Glutamatergic neuron (in vitro differentiated cells): ENCODE measurements at regions not wholly inside any gene's neighbourhood (a gene's known extent, or its start where the extent isn't known, plus 50 kb on each side); places are given as distances from the start of the nearest gene placed in this dataset.

Experiments
- DNase-seq: peaks from one replicate; pipeline ENCODE4 v3.0.0; 2022
- H3K27ac Mint-ChIP-seq: one replicate; pipeline ENCODE4 v1.8.0; 2020; ENCODE audit warnings: mild to moderate bottlenecking, mixed read lengths, inconsistent platforms; ENCODE audit not compliant: unreplicated experiment
- H3K27me3 Mint-ChIP-seq: one replicate; pipeline ENCODE4 v1.8.0; 2020; ENCODE audit warnings: mild to moderate bottlenecking, moderate library complexity, mixed read lengths, inconsistent platforms; ENCODE audit not compliant: unreplicated experiment
- H3K36me3 Mint-ChIP-seq: one replicate; pipeline ENCODE4 v1.8.0; 2020; ENCODE audit warnings: mild to moderate bottlenecking, mixed read lengths, inconsistent platforms; ENCODE audit not compliant: unreplicated experiment
- H3K4me1 Mint-ChIP-seq: one replicate; pipeline ENCODE4 v1.8.0; 2020; ENCODE audit warnings: mild to moderate bottlenecking, low read depth, mixed read lengths, inconsistent platforms; ENCODE audit not compliant: unreplicated experiment
- H3K4me3 Mint-ChIP-seq: one replicate; pipeline ENCODE4 v1.8.0; 2020; ENCODE audit warnings: mild to moderate bottlenecking, mixed read lengths, inconsistent platforms; ENCODE audit not compliant: unreplicated experiment
- H3K9me3 Mint-ChIP-seq: one replicate; pipeline ENCODE4 v1.8.0; 2020; ENCODE audit warnings: mild to moderate bottlenecking, moderate library complexity, mixed read lengths, inconsistent platforms; ENCODE audit not compliant: unreplicated experiment
- CTCF ChIP-seq: fragments of 200-600 bp; sonication (generic); IDR thresholded peaks from one replicate; pipeline ENCODE4 v1.5.0; 2021; ENCODE audit not compliant: partially characterized antibody, unreplicated experiment

DNA sequence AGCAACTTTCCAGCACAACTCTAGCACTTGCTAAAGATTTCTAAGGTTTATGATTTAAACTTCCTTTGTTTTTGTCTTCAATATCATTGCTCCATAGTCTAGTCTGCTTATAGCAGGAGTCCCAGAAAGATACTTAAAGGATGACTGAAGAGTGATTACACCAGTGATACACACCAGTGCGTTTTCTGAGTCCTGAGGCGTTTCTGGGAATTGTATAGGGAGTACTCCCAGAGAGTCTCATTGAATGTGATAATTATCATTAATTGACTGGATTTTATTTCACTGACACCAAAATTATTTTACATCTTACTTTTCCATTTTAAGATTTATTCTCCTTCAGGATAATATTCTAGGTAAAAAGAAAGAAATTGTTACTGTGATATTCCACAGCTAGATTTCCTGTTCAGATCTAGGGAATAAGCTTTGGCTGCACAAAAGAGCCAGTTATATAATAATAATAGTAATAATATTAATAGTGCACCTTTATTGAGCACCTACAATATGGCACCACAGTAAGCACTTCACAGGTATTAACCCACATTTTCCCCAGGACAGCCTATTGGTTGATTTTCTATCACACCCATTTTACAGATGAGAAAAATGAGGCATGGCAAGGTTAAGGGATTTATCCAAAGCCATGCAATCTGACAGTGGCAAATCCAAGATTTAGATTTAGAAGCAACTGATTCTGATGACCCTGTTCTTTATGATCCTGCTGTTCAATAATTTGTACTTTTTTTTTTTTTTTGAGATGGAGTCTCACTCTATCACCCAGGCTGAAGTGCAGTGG lies 62.6 kb downstream of the IRX5 start:
- no peak for TF ChIP-seq CTCF
- no peak for DNase-seq
- Mint-ChIP-seq H3K4me1 (peaks cover 4% of the 10 kb centered on the region), H3K4me3 (no peak overlapping the region), H3K9me3 (peaks cover 1% of the 10 kb centered on the region), H3K27ac (no peak overlapping the region), H3K27me3 (peaks cover 2% of the 10 kb centered on the region), H3K36me3 (no peaks in the 10 kb centered on the region)

DNA sequence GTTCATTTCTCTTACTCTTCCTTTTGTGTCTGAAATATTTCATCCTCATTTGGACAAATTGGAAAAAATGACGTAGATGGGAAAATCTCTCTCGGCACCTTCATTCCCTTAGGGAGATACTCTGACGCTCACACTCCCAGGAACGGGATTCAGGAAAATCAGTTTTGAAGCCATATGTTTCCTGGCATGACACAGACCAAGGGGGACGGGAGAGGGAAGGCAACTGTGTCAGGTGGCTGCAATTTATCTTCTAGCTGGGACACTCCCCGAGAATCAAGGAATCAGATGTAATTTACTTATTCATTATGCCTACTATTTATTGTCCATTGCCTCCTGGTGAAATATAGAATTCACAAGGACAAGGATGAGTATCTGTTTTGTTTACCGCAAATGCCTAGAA lies 65.5 kb downstream of the IRX5 start:
- Mint-ChIP-seq H3K27ac (no peak overlapping the region), H3K9me3 (peaks cover 3% of the 10 kb centered on the region), H3K27me3 (peaks cover 4% of the 10 kb centered on the region), H3K36me3 (no peaks in the 10 kb centered on the region), H3K4me1 (peaks cover 4% of the 10 kb centered on the region), H3K4me3 (no peak overlapping the region)
- no peak for TF ChIP-seq CTCF
- DNase-seq, result no peak

DNA sequence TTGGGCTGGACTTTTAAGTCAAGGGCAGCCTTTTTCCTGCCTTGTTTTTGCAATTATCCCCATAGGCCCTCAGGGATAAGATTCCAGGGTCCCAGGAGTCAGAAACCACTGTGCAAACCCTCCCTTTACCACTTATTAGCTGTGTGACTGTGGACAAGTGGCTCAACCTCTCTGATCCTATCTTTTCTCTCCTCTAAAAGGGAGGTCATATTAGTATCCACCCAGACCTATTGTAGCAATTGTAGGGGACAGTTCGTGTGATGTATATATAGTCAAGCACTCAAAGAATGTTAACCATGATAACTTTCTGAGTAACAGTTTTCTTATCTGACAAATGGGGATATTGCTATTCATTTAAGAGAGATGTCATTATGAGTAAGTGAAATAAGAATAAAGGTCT lies 68.2 kb downstream of the IRX5 start:
- Mint-ChIP-seq H3K4me1 (peaks cover 4% of the 10 kb centered on the region), H3K27me3 (peaks cover 4% of the 10 kb centered on the region), H3K36me3 (no peaks in the 10 kb centered on the region), H3K27ac (no peak overlapping the region), H3K4me3 (no peak overlapping the region), H3K9me3 (peaks cover 3% of the 10 kb centered on the region)
- no peak for TF ChIP-seq CTCF
- DNase-seq, result no peak

GRCh38 chr16:54999481-54999880 lies 68.8 kb downstream of the IRX5 start:
- no peak overlapping the region for H3K27ac Mint-ChIP-seq
- TF ChIP-seq CTCF, result no peak
- H3K9me3 Mint-ChIP-seq, result peaks cover 3% of the 10 kb centered on the region
- H3K4me1 Mint-ChIP-seq, result peaks cover 4% of the 10 kb centered on the region
- H3K36me3 Mint-ChIP-seq, result no peaks in the 10 kb centered on the region
- no peak overlapping the region for H3K4me3 Mint-ChIP-seq
- peaks cover 4% of the 10 kb centered on the region for H3K27me3 Mint-ChIP-seq
- no peak for DNase-seq

DNA sequence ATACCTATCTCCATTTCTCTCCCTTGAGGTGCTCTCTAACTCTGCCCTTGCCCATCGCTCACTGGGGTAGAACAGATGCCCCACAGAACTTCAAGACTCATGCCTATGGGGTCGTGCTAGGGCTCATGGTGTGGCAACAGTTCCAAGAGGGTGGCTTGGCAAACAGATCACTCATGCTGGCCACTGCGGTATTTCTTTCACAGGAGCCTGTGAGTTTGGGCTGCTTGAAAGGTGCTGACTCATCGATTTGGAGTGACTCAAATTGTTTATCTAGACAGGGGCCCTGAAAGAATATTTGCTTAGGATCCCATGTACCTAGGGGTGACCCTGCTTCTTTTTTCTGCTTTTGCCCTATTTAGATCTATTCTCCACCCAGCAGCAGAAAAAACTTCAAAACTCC lies 69.9 kb downstream of the IRX5 start:
- H3K9me3 Mint-ChIP-seq, result peaks cover 3% of the 10 kb centered on the region
- H3K27ac Mint-ChIP-seq, result no peak overlapping the region
- no peak overlapping the region for H3K4me3 Mint-ChIP-seq
- no peak for DNase-seq
- peaks cover 4% of the 10 kb centered on the region for H3K27me3 Mint-ChIP-seq
- no peak for TF ChIP-seq CTCF
- no peaks in the 10 kb centered on the region for H3K36me3 Mint-ChIP-seq
- peaks cover 4% of the 10 kb centered on the region for H3K4me1 Mint-ChIP-seq
